ENCODE measurements at regions not wholly inside any gene's neighbourhood (a gene's known extent, or its start where the extent isn't known, plus 50 kb on each side); places are given as distances from the start of the nearest gene placed in this dataset.
"Not testable (repeated sequence)": the region's sequence is repeated elsewhere in the genome, so short reads cannot be mapped to it uniquely, and the experiment has no call there.

DNA sequence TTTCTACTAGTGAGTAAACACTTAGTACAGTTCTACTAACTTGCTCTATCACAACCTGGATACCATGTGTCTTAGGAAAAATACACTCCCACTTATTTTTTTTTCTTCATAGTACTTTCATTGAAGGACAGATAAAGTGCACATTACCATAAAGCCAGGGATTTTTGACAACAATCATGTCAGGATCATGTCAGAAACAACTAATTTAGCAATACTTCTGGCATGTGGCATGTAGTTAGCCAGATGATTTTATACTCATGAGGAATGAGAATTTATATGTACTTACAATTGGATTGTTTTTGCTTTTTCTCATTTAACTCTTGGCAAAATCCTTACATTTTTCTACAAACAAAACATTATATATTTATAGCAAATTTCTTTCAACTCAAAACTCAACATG lies 630.7 kb upstream of the GRM3 start:
- DNase-seq (ENCODE audit: low spot score): no peak

GRCh38 chr7:86008898-86009297 lies 634.8 kb upstream of the GRM3 start:
- DNase-seq (ENCODE audit: low spot score): no peak

GRCh38 chr7:86006909-86007308 lies 636.8 kb upstream of the GRM3 start:
- no peak for DNase-seq (ENCODE audit: low spot score)

DNA sequence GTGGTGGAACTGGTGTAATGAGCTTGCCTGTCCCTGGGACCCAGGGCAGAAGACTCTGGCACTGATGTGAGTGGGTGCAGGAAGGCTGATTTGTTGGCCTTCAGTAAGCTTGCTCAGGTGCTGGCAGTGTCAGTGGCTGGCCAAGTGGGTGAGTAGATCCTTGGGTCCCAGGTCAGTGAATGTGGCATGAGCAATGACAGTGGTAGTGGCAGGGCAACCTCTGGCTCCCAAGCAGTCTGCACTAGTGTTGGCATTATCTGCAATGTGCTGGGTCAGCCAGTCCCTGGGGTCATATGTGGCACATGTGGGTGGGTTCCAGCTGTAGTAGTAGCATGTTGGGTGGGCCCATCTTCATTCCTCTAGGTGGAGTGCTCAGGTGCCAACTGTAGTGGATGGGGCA lies 640.9 kb upstream of the GRM3 start:
- no peak for DNase-seq (ENCODE audit: low spot score)

- DNase-seq (ENCODE audit: low spot score): no peak
Observed at GRCh38 chr7:85997515-85997914, 646.2 kb upstream of the GRM3 start.

GRCh38 chr7:85995101-85995500 lies 648.6 kb upstream of the GRM3 start:
- no peak for DNase-seq (ENCODE audit: low spot score)

DNA sequence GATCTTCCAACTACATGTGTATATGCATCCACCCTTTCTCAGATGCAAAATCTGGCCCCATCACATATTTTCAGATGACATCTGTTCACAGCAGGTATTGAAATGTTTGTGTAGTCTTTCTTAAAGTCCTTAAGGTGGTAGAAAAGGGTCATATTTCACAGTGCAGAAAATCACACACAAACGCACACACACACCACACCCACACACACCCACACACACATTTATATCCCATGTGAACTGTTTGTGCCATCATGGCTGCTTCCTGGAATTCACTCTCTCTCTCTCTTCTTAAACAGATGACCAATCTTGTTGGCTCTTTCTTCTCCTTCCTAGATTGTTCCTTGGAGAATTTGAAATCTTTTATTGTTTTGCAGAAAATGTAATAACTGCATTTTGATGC lies 663.0 kb upstream of the GRM3 start:
- DNase-seq (ENCODE audit: low spot score): no peak

GRCh38 chr7:85974176-85974575 lies 669.5 kb upstream of the GRM3 start:
- no peak for DNase-seq (ENCODE audit: low spot score)

DNA sequence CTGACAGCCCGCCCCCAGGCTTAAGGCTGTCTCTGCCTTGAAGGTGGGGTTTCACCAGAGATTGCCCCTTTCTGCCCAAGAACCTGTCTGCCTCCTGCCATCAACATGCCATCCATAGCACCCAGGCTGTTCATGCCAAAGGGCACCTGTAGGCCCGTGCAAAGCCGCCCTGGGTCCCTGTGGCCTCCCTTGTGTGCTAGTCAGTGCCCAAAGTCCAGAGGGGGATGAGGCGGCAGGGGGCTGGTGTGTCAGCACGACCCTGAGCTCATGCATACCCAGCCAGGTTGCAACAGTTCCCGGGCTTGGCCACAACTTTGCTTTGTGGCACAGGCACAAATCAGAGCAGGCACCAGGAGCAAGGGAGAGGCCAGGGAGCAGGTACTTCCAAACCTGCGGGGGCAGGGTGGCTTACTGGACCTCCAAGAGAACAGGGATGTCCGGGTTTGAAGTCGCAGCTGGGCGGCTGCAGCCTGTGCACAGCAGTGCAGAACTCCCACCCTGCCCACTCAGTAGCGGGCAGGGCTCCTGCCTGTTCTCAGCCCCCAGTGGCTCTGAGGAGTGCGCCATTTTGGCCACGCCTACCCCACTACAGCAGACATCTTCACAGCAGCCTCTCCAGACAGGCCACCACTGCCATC lies 671.1 kb upstream of the GRM3 start:
- DNase-seq (ENCODE audit: low spot score): no peak

DNA sequence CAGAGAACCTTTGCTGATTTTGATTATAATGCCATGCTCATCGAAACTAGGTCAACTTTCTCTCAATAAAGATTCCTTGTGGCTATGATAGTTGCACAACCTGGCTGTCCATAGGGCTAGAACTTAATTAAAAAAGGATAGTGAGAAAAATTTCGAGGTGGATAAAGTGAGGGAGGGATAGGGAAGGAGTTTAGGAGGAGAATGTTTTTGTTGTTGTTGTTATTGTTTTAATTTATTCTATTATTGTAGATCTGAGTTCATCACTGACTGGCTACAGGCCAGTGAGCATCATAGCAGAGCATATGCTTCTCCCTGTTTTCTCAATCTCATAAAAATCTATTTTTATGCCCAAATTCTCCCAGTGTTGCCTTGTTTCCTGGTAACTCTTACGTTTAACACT lies 688.7 kb upstream of the GRM3 start:
- DNase-seq (ENCODE audit: low spot score): no peak

DNA sequence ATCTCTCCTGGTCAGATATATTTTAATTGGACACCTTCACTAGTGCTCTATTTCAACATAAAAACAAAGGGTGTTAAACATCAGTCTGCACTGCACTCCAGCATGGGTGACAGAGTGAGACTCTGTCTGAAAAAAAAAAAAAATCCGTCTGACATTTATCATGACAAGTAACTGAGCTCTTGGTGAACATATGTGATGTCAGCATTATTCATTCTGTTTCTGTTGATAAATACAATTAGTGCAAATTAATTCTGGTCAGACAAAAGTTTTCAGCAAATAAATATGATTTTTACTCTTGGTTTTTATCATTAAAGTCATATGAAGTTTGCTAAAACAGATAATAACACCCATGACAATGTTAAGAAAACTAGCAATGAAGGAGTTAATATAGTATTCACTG lies 692.8 kb upstream of the GRM3 start:
- no peak for DNase-seq (ENCODE audit: low spot score)

DNA sequence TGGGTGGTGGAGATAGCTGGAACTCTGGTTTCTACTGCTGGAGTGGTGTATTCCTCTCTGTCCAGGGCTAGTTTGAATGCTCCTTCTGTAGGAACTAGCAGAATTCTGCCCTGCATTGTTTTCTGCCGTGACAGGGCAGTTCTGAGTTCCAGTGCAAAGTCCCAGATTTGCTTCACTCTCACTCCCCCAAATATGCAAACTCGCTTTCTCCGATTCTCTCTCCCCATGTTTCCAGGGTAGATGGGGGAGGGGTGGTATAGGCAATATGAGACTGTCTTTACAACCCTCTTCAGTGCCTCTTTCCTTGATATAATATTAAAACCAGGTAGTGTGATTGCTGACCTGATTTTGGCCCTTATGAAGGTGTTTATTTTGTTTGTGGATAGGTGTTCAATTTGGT lies 693.3 kb upstream of the GRM3 start:
- DNase-seq (ENCODE audit: low spot score): no peak

- DNase-seq (ENCODE audit: low spot score): no peak
Observed at GRCh38 chr7:85947767-85948166, 695.9 kb upstream of the GRM3 start.

DNA sequence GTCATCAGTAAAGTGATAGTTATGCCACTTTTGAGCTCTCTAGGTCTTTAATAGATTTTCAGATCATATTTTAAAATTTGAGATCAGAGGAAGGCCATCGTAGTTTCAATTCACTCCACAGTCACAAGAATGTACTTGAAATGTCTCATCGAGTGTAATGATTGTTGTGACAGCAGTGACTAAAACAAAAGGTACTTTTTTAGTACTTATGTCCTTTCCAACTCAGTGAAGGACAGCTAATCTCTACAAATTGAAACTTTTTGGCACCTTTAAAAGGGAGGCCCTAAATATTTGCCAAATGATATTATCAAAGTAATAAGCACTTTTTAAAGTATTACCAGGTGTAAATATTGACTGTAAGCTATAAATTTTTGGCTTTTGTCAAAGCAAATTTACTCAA lies 702.9 kb upstream of the GRM3 start:
- DNase-seq (ENCODE audit: low spot score): no peak

GRCh38 chr7:85931919-85932318 lies 711.8 kb upstream of the GRM3 start:
- no peak for DNase-seq (ENCODE audit: low spot score)

- no peak for DNase-seq (ENCODE audit: low spot score)
Observed at GRCh38 chr7:85928500-85928899, 715.2 kb upstream of the GRM3 start.

DNA sequence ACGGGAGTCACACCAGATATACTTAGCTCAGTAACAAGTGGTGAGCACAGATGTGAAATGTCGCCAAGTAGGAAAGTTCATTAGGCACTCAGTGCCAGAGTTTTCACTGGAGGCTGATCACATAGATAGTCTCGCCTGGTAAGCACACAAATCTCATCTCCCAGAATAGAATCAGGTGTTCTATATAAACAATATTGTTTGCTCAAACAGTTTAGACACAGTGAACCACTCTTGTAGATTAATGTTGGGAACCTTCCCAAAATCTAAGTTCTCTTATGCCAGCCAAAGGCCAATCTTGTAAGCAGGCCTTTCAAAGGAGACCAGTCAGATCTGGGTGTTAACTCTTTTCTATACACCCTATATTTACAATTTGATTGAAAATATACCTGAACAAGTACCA lies 716.5 kb upstream of the GRM3 start:
- DNase-seq (ENCODE audit: low spot score): no peak

- no peak for DNase-seq (ENCODE audit: low spot score)
Observed at GRCh38 chr7:85924062-85924461, 719.6 kb upstream of the GRM3 start.

DNA sequence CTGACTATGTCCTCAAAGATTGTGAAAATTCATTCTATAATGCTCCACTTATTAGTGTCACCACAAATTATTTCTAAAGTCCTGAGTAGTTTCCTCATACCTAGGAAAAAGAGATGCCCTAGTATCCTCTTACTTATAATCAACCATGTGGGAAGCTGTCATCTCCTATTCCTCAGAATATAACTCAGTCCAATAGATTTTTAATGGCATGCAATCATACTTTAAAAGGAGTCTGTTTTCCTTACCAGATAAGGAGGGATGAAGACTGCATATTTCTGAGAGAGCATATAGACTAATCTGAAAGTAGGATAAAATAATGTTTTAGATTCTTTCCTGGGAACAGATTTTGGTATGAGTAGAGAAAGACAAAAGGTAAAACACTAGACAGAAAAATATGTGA lies 727.7 kb upstream of the GRM3 start:
- no peak for DNase-seq (ENCODE audit: low spot score)

- no peak for DNase-seq (ENCODE audit: low spot score)
Observed at GRCh38 chr7:85914437-85914836, 727.6 kb upstream of the SEMA3D start.

- DNase-seq (ENCODE audit: low spot score): no peak
Observed at GRCh38 chr7:85908051-85908450, 721.2 kb upstream of the SEMA3D start.

GRCh38 chr7:85897967-85898366 lies 711.1 kb upstream of the SEMA3D start:
- DNase-seq (ENCODE audit: low spot score): no peak

GRCh38 chr7:85896531-85896930 lies 709.7 kb upstream of the SEMA3D start:
- no peak for DNase-seq (ENCODE audit: low spot score)

- DNase-seq (ENCODE audit: low spot score): no peak
Observed at GRCh38 chr7:85895835-85896234, 709.0 kb upstream of the SEMA3D start.

- not testable (repeated sequence) for DNase-seq (ENCODE audit: low spot score)
Observed at GRCh38 chr7:85891900-85892299, 705.0 kb upstream of the SEMA3D start.

Measured in globus pallidus (tissue), 1 donor.